Loucy (cell line): ENCODE measurements at regions not wholly inside any gene's neighbourhood (a gene's known extent, or its start where the extent isn't known, plus 50 kb on each side); places are given as distances from the start of the nearest gene placed in this dataset.

Experiments used
- EZH2phosphoT487 ChIP-seq: fragments of 200-600 bp; IDR thresholded peaks from 2 replicates; pipeline ENCODE4 v1.6.1; 2018; ENCODE audit warnings: antibody characterized with exemption, mild to moderate bottlenecking, moderate library complexity, borderline replicate concordance
- TF ChIP-seq, protein P1 (sequence below): fragments of 200-600 bp; sonication (generic); conservative IDR thresholded peaks from 2 replicates; pipeline ENCODE4 v1.5.1; 2014; ENCODE audit warnings: mild to moderate bottlenecking, antibody characterized with exemption, low read length

DNA sequence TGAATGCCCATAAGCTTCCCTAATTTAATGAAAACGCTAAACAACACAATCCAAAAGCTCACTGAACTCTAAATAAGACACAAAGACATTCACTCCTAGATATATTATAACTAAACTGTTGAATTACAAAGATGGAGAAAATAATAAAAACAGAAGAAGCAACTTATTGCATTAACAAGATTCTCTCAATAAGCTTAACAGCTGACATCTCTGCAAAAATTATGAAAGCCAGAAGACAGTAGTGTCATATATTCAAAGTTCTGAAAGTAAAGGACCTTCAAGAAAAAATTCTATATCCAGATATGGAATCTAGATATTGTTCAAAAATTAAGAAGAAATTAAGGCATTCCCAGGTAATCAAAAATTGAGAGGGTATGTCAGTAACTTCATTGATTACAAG, 957.8 kb upstream of the TYRP1 start:
- TF ChIP-seq, protein P1, sequence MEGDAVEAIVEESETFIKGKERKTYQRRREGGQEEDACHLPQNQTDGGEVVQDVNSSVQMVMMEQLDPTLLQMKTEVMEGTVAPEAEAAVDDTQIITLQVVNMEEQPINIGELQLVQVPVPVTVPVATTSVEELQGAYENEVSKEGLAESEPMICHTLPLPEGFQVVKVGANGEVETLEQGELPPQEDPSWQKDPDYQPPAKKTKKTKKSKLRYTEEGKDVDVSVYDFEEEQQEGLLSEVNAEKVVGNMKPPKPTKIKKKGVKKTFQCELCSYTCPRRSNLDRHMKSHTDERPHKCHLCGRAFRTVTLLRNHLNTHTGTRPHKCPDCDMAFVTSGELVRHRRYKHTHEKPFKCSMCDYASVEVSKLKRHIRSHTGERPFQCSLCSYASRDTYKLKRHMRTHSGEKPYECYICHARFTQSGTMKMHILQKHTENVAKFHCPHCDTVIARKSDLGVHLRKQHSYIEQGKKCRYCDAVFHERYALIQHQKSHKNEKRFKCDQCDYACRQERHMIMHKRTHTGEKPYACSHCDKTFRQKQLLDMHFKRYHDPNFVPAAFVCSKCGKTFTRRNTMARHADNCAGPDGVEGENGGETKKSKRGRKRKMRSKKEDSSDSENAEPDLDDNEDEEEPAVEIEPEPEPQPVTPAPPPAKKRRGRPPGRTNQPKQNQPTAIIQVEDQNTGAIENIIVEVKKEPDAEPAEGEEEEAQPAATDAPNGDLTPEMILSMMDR: no peak
- no peak for TF ChIP-seq EZH2phosphoT487
